ENCODE measurements at regions not wholly inside any gene's neighbourhood (a gene's known extent, or its start where the extent isn't known, plus 50 kb on each side); places are given as distances from the start of the nearest gene placed in this dataset.

DNA sequence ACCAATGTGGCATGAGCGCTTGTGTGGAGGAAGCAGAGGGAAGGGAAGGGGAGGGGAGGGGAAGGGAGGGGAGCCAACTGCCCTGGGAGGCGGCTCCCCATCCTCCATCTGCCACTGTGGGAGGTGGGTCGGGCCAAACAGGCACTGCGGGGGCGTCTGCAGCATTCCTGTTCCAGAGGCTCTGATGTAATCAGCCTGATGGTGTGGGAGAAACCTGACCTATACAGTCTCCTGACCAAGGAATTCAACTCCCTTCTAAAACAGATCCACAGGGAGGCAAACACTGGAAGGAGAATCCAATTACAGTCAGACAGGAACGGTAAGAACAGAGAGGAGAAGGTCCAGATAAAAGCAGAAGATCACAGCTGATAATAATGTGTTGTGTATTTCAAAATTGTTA is 88.8 kb downstream of the CD8B2 start:
- TF ChIP-seq EZH2phosphoT487 (IDR thresholded peaks at IDR 0.05; ENCODE audit: borderline replicate concordance, low read depth, low read length), result no peak
- TF ChIP-seq, protein P1, sequence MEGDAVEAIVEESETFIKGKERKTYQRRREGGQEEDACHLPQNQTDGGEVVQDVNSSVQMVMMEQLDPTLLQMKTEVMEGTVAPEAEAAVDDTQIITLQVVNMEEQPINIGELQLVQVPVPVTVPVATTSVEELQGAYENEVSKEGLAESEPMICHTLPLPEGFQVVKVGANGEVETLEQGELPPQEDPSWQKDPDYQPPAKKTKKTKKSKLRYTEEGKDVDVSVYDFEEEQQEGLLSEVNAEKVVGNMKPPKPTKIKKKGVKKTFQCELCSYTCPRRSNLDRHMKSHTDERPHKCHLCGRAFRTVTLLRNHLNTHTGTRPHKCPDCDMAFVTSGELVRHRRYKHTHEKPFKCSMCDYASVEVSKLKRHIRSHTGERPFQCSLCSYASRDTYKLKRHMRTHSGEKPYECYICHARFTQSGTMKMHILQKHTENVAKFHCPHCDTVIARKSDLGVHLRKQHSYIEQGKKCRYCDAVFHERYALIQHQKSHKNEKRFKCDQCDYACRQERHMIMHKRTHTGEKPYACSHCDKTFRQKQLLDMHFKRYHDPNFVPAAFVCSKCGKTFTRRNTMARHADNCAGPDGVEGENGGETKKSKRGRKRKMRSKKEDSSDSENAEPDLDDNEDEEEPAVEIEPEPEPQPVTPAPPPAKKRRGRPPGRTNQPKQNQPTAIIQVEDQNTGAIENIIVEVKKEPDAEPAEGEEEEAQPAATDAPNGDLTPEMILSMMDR (conservative IDR thresholded peaks at IDR 0.05; ENCODE audit: low read length), result no peak

All from OCI-LY7 (cell line).